Adrenal gland (tissue), 5 donors: ENCODE measurements at regions not wholly inside any gene's neighbourhood (a gene's known extent, or its start where the extent isn't known, plus 50 kb on each side); places are given as distances from the start of the nearest gene placed in this dataset.

Experiments
- POLR2A ChIP-seq, 2 donors: fragments of 450-650 bp; IDR thresholded peaks; one replicate each; pipeline ENCODE4 v1.6.1; 2017; ENCODE audit warnings: antibody characterized with exemption in 2 of 2, mild to moderate bottlenecking in 2 of 2, moderate library complexity in 1 of 2
- TF ChIP-seq, protein P1 (sequence below), 6 experiments: fragments of 450-650 bp in 4 of 6; fragments of 200-600 bp in 2 of 6; sonication (generic) in 1 of 6; IDR thresholded peaks; 1 replicate in 5 of 6; 2 replicates in 1 of 6; pipeline versions ENCODE4 v1.5.1 to v1.8.0; 2016 to 2021; ENCODE audit warnings: antibody characterized with exemption in 6 of 6, mild to moderate bottlenecking in 2 of 6, moderate library complexity in 1 of 6
- donor health status: DM: no; HTN: no; CAD: no.

DNA sequence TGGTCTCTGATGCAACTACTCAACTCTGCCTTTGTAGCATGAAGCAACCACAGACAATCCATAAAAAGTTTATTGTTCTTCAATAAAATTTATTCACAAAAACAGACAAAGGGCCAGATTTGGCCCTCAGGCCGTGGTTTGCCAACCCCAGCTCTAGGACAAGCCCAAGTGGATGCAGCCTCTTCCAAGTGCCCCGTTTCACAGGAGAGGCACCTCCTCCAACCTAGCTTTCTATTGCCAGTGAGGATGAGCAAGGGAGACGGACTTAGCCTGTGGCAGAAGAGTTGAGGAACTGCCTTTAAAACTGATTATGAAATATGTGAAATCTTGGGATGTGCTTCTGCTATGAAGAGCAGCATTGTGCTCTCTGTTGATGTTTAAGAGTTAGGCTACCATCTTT lies 105.4 kb downstream of the PSMG1 start:
- TF ChIP-seq, protein P1, sequence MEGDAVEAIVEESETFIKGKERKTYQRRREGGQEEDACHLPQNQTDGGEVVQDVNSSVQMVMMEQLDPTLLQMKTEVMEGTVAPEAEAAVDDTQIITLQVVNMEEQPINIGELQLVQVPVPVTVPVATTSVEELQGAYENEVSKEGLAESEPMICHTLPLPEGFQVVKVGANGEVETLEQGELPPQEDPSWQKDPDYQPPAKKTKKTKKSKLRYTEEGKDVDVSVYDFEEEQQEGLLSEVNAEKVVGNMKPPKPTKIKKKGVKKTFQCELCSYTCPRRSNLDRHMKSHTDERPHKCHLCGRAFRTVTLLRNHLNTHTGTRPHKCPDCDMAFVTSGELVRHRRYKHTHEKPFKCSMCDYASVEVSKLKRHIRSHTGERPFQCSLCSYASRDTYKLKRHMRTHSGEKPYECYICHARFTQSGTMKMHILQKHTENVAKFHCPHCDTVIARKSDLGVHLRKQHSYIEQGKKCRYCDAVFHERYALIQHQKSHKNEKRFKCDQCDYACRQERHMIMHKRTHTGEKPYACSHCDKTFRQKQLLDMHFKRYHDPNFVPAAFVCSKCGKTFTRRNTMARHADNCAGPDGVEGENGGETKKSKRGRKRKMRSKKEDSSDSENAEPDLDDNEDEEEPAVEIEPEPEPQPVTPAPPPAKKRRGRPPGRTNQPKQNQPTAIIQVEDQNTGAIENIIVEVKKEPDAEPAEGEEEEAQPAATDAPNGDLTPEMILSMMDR (IDR thresholded peaks at IDR 0.05), result no peak
- no peak for TF ChIP-seq POLR2A (IDR thresholded peaks at IDR 0.05)
